ENCODE measurements at regions not wholly inside any gene's neighbourhood (a gene's known extent, or its start where the extent isn't known, plus 50 kb on each side); places are given as distances from the start of the nearest gene placed in this dataset.

DNA sequence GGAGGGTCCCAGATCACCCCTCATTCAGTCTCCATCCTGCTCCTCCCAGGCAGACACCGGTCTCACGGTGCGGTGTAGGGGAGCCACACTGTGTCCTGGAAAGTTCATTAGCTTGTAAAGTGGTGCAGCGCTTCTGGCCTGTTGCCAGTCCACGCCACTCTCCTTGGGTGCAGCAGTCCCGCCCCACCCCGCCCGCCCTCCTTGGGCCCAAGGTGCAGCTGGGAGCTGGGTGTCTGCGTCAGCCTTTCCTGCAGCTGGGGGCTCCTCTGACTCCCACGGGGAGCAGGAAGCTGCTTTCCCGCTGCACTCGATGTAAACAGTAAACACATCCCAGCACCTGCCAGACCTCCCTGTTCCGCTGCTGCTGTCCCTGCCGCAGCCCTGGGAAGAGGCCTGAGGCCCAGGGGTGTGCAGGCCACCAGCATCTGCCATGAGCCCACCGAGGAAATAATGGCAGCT lies 53.8 kb upstream of the ASB18 start:
- Histone ChIP-seq H3K27ac (no peak overlapping the region), H3K9me3 (no peaks in the 10 kb centered on the region), H3K27me3 (no peaks in the 10 kb centered on the region), H3K4me1 (no peaks in the 10 kb centered on the region), H3K36me3 (ENCODE audit: low read depth, missing control alignments) (no peaks in the 10 kb centered on the region), H3K4me3 (no peak overlapping the region)
- intact Hi-C loops (cut with DNase I; ENCODE audit: low total_unique reads), result no loop called here
- TF ChIP-seq POLR2A (IDR thresholded peaks at IDR 0.05) (no peak), CTCF (IDR thresholded peaks at IDR 0.05) (no peak)
- DNase-seq, result no peak
- WGBS, 2 donors, result 56 to 68% methylated on average over 4 to 15 of the region's 15 CpGs

DNA sequence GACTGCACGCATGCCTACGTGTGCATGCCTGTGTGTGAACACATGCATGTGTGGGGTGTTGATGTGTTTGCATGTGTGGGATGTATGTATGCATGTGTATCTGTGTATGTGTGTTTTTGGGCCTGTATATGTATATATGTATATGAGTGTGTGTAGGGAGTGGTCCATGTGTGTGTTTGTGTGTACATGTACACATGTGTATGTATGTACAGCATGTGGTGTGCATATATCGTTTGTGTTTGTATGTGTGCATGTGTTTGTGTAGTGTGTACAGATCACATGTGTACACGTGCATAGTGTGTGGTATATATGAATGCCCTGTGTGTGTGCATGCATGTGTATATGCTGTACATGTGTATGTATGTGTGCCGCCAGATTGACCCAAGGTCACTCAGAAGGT lies 54.2 kb upstream of the ASB18 start:
- Histone ChIP-seq H3K27me3 (no peaks in the 10 kb centered on the region), H3K27ac (no peak overlapping the region), H3K4me3 (no peak overlapping the region), H3K4me1 (no peaks in the 10 kb centered on the region), H3K9me3 (no peaks in the 10 kb centered on the region), H3K36me3 (ENCODE audit: low read depth, missing control alignments) (no peaks in the 10 kb centered on the region)
- WGBS, 2 donors, result 89 to 96% methylated on average over 3 to 5 of the region's 5 CpGs
- no peak for TF ChIP-seq POLR2A (IDR thresholded peaks at IDR 0.05)
- TF ChIP-seq CTCF (IDR thresholded peaks at IDR 0.05), result no peak
- DNase-seq, result no peak
- intact Hi-C loops (cut with DNase I; ENCODE audit: low total_unique reads), result no loop called here

DNA sequence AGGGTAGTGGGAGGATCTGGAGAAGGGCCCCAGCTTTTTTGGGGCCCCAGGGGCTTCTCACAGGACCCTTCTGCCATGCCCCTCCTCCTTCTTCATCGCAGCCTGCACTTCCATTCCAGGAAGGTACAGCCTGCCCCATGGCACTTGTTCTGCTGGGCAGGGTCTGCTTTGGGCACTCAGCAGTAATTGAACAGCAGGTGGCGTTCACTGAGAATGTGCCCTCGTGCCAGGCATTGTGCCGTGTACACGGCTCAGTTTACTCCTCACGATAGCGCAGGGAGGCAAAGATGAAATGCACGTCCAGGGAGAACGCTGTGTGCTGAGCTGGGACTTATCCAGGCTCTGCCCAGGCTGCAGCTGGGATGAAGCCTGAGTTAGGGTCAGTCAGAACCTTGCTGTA lies 54.8 kb upstream of the ASB18 start:
- Histone ChIP-seq H3K36me3 (ENCODE audit: low read depth, missing control alignments) (no peaks in the 10 kb centered on the region), H3K27ac (no peak overlapping the region), H3K9me3 (no peaks in the 10 kb centered on the region), H3K4me1 (no peaks in the 10 kb centered on the region), H3K27me3 (no peaks in the 10 kb centered on the region), H3K4me3 (no peak overlapping the region)
- DNase-seq, result no peak
- 78 to 90% methylated on average over 9 of the region's 9 CpGs for WGBS, 2 donors
- intact Hi-C loops (cut with DNase I; ENCODE audit: low total_unique reads), result no loop called here
- no peak for TF ChIP-seq CTCF (IDR thresholded peaks at IDR 0.05)
- TF ChIP-seq POLR2A (IDR thresholded peaks at IDR 0.05), result no peak

- WGBS, 2 donors, result 93 to 95% methylated on average over 5 of the region's 5 CpGs
- no peaks in the 10 kb centered on the region for H3K36me3 ChIP-seq (ENCODE audit: low read depth, missing control alignments)
- no peak overlapping the region for H3K4me3 ChIP-seq
- intact Hi-C loops (cut with DNase I; ENCODE audit: low total_unique reads), result no loop called here
- H3K9me3 ChIP-seq, result no peaks in the 10 kb centered on the region
- H3K4me1 ChIP-seq, result no peaks in the 10 kb centered on the region
- no peaks in the 10 kb centered on the region for H3K27me3 ChIP-seq
- H3K27ac ChIP-seq, result no peak overlapping the region
- no peak for DNase-seq
- no peak for TF ChIP-seq POLR2A (IDR thresholded peaks at IDR 0.05)
- no peak for TF ChIP-seq CTCF (IDR thresholded peaks at IDR 0.05)
Measured at GRCh38 chr2:236321415-236321814, 57.2 kb upstream of the ASB18 start.

- Histone ChIP-seq H3K36me3 (ENCODE audit: low read depth, missing control alignments) (no peaks in the 10 kb centered on the region), H3K4me1 (peaks cover 3% of the 10 kb centered on the region), H3K9me3 (no peaks in the 10 kb centered on the region), H3K4me3 (no peak overlapping the region), H3K27ac (no peak overlapping the region), H3K27me3 (no peaks in the 10 kb centered on the region)
- intact Hi-C loops (cut with DNase I; ENCODE audit: low total_unique reads), result no loop called here
- WGBS, 2 donors, result 92 to 97% methylated on average over 14 of the region's 14 CpGs
- DNase-seq, result no peak
- TF ChIP-seq CTCF (IDR thresholded peaks at IDR 0.05) (no peak), POLR2A (IDR thresholded peaks at IDR 0.05) (no peak)
Measured at GRCh38 chr2:236333417-236334121, 69.4 kb upstream of the ASB18 start.
